ENCODE measurements at regions not wholly inside any gene's neighbourhood (a gene's known extent, or its start where the extent isn't known, plus 50 kb on each side); places are given as distances from the start of the nearest gene placed in this dataset.

- H3K27me3 ChIP-seq = no peaks in the 10 kb centered on the region
- no peak overlapping the region for H3K27ac ChIP-seq
- H3K9me3 ChIP-seq = no peaks in the 10 kb centered on the region
- no peak for DNase-seq (ENCODE audit: low spot score in 2 of 2)
- H3K4me1 ChIP-seq = peaks cover 19% of the 10 kb centered on the region
- no peak overlapping the region for H3K4me3 ChIP-seq
- TF ChIP-seq CTCF (IDR thresholded peaks at IDR 0.05) = no peak
- H3K36me3 ChIP-seq = no peaks in the 10 kb centered on the region
- WGBS = 77% methylated on average over 2 of the region's 2 CpGs
These were observed 553.0 kb upstream of the CPEB2 start for GRCh38 chr4:14449308-14449707.

- no peak overlapping the region for H3K4me3 ChIP-seq
- peaks cover 3% of the 10 kb centered on the region for H3K4me1 ChIP-seq
- WGBS = 94% methylated on average over 12 of the region's 12 CpGs
- H3K27me3 ChIP-seq = no peaks in the 10 kb centered on the region
- TF ChIP-seq EP300 (IDR thresholded peaks at IDR 0.05) (no peak), CTCF (IDR thresholded peaks at IDR 0.05) (no peak), POLR2AphosphoS5 (IDR thresholded peaks at IDR 0.05) (no peak), POLR2A (IDR thresholded peaks at IDR 0.05) (no peak)
- no peak overlapping the region for H3K27ac ChIP-seq
- H3K36me3 ChIP-seq = no peaks in the 10 kb centered on the region
- no peak for DNase-seq (ENCODE audit: low spot score in 2 of 2)
- no peaks in the 10 kb centered on the region for H3K9me3 ChIP-seq
These were observed 550.3 kb upstream of the CPEB2 start for GRCh38 chr4:14452001-14452400.

- Histone ChIP-seq H3K27me3 (no peaks in the 10 kb centered on the region), H3K27ac (no peak overlapping the region), H3K36me3 (no peaks in the 10 kb centered on the region), H3K9me3 (no peaks in the 10 kb centered on the region), H3K4me1 (no peaks in the 10 kb centered on the region), H3K4me3 (no peak overlapping the region)
- TF ChIP-seq EP300 (IDR thresholded peaks at IDR 0.05) = no peak
- TF ChIP-seq POLR2A (IDR thresholded peaks at IDR 0.05) = no peak
- TF ChIP-seq CTCF (IDR thresholded peaks at IDR 0.05) = no peak
- TF ChIP-seq POLR2AphosphoS5 (IDR thresholded peaks at IDR 0.05) = no peak
- no peak for DNase-seq (ENCODE audit: low spot score in 2 of 2)
- 82% methylated on average over 6 of the region's 6 CpGs for WGBS
These were observed 549.5 kb upstream of the CPEB2 start for GRCh38 chr4:14452764-14453163.

GRCh38 chr4:14458463-14458862 is 543.8 kb upstream of the CPEB2 start:
- Histone ChIP-seq H3K27ac (no peak overlapping the region), H3K9me3 (no peaks in the 10 kb centered on the region), H3K36me3 (no peaks in the 10 kb centered on the region), H3K27me3 (no peaks in the 10 kb centered on the region), H3K4me3 (no peak overlapping the region), H3K4me1 (no peaks in the 10 kb centered on the region)
- WGBS = 92% methylated on average over 2 of the region's 2 CpGs
- DNase-seq (ENCODE audit: low spot score in 2 of 2) = no peak
- TF ChIP-seq EP300 (IDR thresholded peaks at IDR 0.05) (no peak), POLR2AphosphoS5 (IDR thresholded peaks at IDR 0.05) (no peak), CTCF (IDR thresholded peaks at IDR 0.05) (no peak), POLR2A (IDR thresholded peaks at IDR 0.05) (no peak)

- no peak overlapping the region for H3K27ac ChIP-seq
- no peaks in the 10 kb centered on the region for H3K27me3 ChIP-seq
- TF ChIP-seq EP300 (IDR thresholded peaks at IDR 0.05) (no peak), POLR2A (IDR thresholded peaks at IDR 0.05) (no peak), CTCF (IDR thresholded peaks at IDR 0.05) (no peak), POLR2AphosphoS5 (IDR thresholded peaks at IDR 0.05) (no peak)
- no peak for DNase-seq (ENCODE audit: low spot score in 2 of 2)
- H3K4me3 ChIP-seq = no peak overlapping the region
- H3K9me3 ChIP-seq = no peaks in the 10 kb centered on the region
- no peaks in the 10 kb centered on the region for H3K4me1 ChIP-seq
- no peaks in the 10 kb centered on the region for H3K36me3 ChIP-seq
- WGBS = 90% methylated on average over 1 of the region's 1 CpG
These were observed 537.2 kb upstream of the CPEB2 start for GRCh38 chr4:14465057-14465456.
